ENCODE measurements at regions not wholly inside any gene's neighbourhood (a gene's known extent, or its start where the extent isn't known, plus 50 kb on each side); places are given as distances from the start of the nearest gene placed in this dataset.

DNA sequence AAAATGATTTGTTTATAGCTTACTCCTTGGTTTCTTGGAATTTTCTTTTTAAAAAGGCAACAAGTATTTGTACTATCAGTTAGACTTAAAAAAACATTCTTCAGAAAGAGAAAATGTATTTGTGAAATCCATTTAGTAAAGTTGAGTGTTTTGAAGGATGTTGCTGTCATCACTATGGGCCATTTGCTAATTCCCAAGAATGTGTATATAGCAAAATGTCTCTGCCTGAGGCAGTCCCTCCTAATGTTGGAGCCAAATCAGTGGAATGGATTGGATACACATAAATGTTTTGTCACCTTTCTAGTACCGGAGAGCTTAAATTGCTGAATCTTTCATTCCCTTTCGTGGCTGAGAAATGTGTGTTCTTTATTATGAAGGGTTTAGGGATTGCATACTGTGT is 890.2 kb upstream of the ZEB2 start:
- Histone ChIP-seq H2BK15ac (ENCODE audit: low read depth, low read length) (no peak overlapping the region), H3K4ac (ENCODE audit: low read depth, low read length) (no peak overlapping the region), H4K91ac (ENCODE audit: insufficient read length, low read depth, low read length) (no peak overlapping the region), H3K27me3 (ENCODE audit: insufficient read depth, low read length) (no peaks in the 10 kb centered on the region), H2BK20ac (ENCODE audit: low read depth, low read length, poor library complexity, severe bottlenecking) (no peak overlapping the region), H3K23ac (ENCODE audit: insufficient read length, low read depth, low read length) (no peak overlapping the region), H3K4me2 (ENCODE audit: insufficient read depth, insufficient read length, low read length) (no peak overlapping the region), H4K20me1 (ENCODE audit: control insufficient read depth, insufficient read depth, insufficient read length) (no peaks in the 10 kb centered on the region), H2BK5ac (ENCODE audit: insufficient read length, low read length) (no peak overlapping the region), H2AFZ (ENCODE audit: low read length) (no peak overlapping the region), H4K5ac (ENCODE audit: insufficient read length, low read depth, low read length) (no peak overlapping the region), H2BK120ac (ENCODE audit: low read depth, low read length, poor library complexity, severe bottlenecking) (no peak overlapping the region), H3K14ac (ENCODE audit: insufficient read depth, low read length) (no peak overlapping the region), H2AK5ac (ENCODE audit: insufficient read length, low read length) (no peak overlapping the region), H3K27ac (ENCODE audit: insufficient read length, low read depth, low read length) (no peak overlapping the region), H3K56ac (ENCODE audit: insufficient read length, low read depth, low read length) (no peak overlapping the region), H3K4me1 (ENCODE audit: insufficient read depth, low read length) (no peaks in the 10 kb centered on the region), H3K18ac (ENCODE audit: insufficient read length, low read depth, low read length) (no peak overlapping the region), H3K9me3 (ENCODE audit: control insufficient read depth, low read depth, low read length) (no peaks in the 10 kb centered on the region), H3K79me1 (ENCODE audit: insufficient read depth, low read depth, low read length, poor library complexity, severe bottlenecking) (no peaks in the 10 kb centered on the region), H3K23me2 (ENCODE audit: insufficient read length, low read depth, low read length, poor library complexity, severe bottlenecking) (no peaks in the 10 kb centered on the region), H3K79me2 (ENCODE audit: insufficient read depth, low read length) (no peaks in the 10 kb centered on the region), H4K8ac (replicated peaks; ENCODE audit: insufficient read length, low read depth, low read length) (no peak overlapping the region), H2BK12ac (ENCODE audit: insufficient read length, low read depth, low read length) (no peak overlapping the region), H3T11ph (ENCODE audit: low read length) (no peak overlapping the region), H3K9ac (ENCODE audit: extremely low read depth, insufficient read length, low read length) (no peak overlapping the region)
- peaks cover 0 to 6% (median 0%) of the 10 kb centered on the region in 3 experiments; a peak in 1 of 7 replicates for H3K36me3 Mint-ChIP-seq (ENCODE audit: insufficient read depth in 1 of 3, low read depth in 3 of 3)
- no peaks in the 10 kb centered on the region for H3K4me1 Mint-ChIP-seq
- TF ChIP-seq, protein P1, sequence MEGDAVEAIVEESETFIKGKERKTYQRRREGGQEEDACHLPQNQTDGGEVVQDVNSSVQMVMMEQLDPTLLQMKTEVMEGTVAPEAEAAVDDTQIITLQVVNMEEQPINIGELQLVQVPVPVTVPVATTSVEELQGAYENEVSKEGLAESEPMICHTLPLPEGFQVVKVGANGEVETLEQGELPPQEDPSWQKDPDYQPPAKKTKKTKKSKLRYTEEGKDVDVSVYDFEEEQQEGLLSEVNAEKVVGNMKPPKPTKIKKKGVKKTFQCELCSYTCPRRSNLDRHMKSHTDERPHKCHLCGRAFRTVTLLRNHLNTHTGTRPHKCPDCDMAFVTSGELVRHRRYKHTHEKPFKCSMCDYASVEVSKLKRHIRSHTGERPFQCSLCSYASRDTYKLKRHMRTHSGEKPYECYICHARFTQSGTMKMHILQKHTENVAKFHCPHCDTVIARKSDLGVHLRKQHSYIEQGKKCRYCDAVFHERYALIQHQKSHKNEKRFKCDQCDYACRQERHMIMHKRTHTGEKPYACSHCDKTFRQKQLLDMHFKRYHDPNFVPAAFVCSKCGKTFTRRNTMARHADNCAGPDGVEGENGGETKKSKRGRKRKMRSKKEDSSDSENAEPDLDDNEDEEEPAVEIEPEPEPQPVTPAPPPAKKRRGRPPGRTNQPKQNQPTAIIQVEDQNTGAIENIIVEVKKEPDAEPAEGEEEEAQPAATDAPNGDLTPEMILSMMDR (conservative IDR thresholded peaks at IDR 0.05), result no peak
- no peak for DNase-seq
- peaks cover 0 to 2% of the 10 kb centered on the region in 2 experiments; a peak in 1 of 5 replicates for H3K9me3 Mint-ChIP-seq
- H3K27me3 Mint-ChIP-seq (ENCODE audit: low read depth), result no peaks in the 10 kb centered on the region
- no peak overlapping the region for H3K27ac Mint-ChIP-seq
- no CpG with 5 or more reads among the region's 2 CpGs for WGBS (ENCODE audit: extremely low coverage, insufficient read length, low lambda C conversion rate)
- H3K4me3 Mint-ChIP-seq, result no peak overlapping the region
